Endodermal cell (in vitro differentiated cells): ENCODE measurements at regions not wholly inside any gene's neighbourhood (a gene's known extent, or its start where the extent isn't known, plus 50 kb on each side); places are given as distances from the start of the nearest gene placed in this dataset.

Experiments used
- DNase-seq: peaks from one replicate; pipeline ENCODE4 v3.0.0-alpha.2; 2017
- H3K27ac ChIP-seq: 2 replicates; pipeline ENCODE4 v1.5.1; 2013; ENCODE audit warnings: mild to moderate bottlenecking, low read depth, low read length, moderate library complexity
- H3K27me3 ChIP-seq: 2 replicates; pipeline ENCODE4 v1.6.1; 2013; ENCODE audit warnings: mild to moderate bottlenecking, low read length, moderate library complexity; ENCODE audit not compliant: insufficient read depth, control insufficient read depth, poor library complexity, severe bottlenecking
- H3K36me3 ChIP-seq: 2 replicates; pipeline ENCODE4 v1.7.0; 2013; ENCODE audit warnings: mild to moderate bottlenecking, low read length, moderate library complexity; ENCODE audit not compliant: control insufficient read depth, insufficient read depth
- H3K4me1 ChIP-seq: one replicate; pipeline ENCODE4 v1.7.0; 2013; ENCODE audit warnings: low read length; ENCODE audit not compliant: control insufficient read depth, insufficient read depth
- H3K4me3 ChIP-seq: 2 replicates; pipeline ENCODE4 v1.5.1; 2013; ENCODE audit warnings: mild to moderate bottlenecking, low read length, moderate library complexity
- H3K9ac ChIP-seq: 2 replicates; pipeline ENCODE4 v1.6.1; 2013; ENCODE audit warnings: mild to moderate bottlenecking, low read length, moderate library complexity; ENCODE audit not compliant: poor library complexity, severe bottlenecking; ENCODE audit errors: extremely low read depth
- H3K9me3 ChIP-seq: 2 replicates; pipeline ENCODE4 v1.6.1; 2013; ENCODE audit warnings: mild to moderate bottlenecking, low read length, moderate library complexity; ENCODE audit not compliant: control insufficient read depth
- H3K27ac Mint-ChIP-seq: 2 replicates; pipeline ENCODE4 v1.8.0; 2020; ENCODE audit warnings: mixed read lengths
- H3K27me3 Mint-ChIP-seq: 2 replicates; pipeline ENCODE4 v1.8.0; 2021; ENCODE audit warnings: mild to moderate bottlenecking, mixed read lengths; ENCODE audit not compliant: insufficient read depth
- H3K36me3 Mint-ChIP-seq: 2 replicates; pipeline ENCODE4 v1.8.0; 2020; ENCODE audit warnings: low read depth, mixed read lengths
- H3K4me1 Mint-ChIP-seq: 2 replicates; pipeline ENCODE4 v1.8.0; 2020; ENCODE audit warnings: mixed read lengths
- H3K4me3 Mint-ChIP-seq: 2 replicates; pipeline ENCODE4 v1.8.0; 2020; ENCODE audit warnings: mild to moderate bottlenecking, moderate library complexity, mixed read lengths
- H3K9me3 Mint-ChIP-seq: 2 replicates; pipeline ENCODE4 v1.8.0; 2020; ENCODE audit warnings: mild to moderate bottlenecking, mixed read lengths
- CTCF ChIP-seq: fragments of 200-600 bp; sonication (generic); conservative IDR thresholded peaks from 2 replicates; pipeline ENCODE4 v1.5.0; 2021; ENCODE audit warnings: antibody characterized with exemption, mild to moderate bottlenecking
- WGBS, 2 experiments: methylation state at CpG; one replicate each; pipeline versions ENCODE4 v1.1.5 to v1.1.7; 2013; ENCODE audit warnings: missing lambda C conversion rate in 2 of 2, mixed read lengths in 1 of 2; ENCODE audit not compliant: insufficient coverage in 1 of 2, insufficient read length in 1 of 2; 5-methylcytosine and 5-hydroxymethylcytosine counted together

GRCh38 chr3:66642019-66642418 is 141.2 kb upstream of the LRIG1 start:
- H3K36me3 Mint-ChIP-seq = no peaks in the 10 kb centered on the region

GRCh38 chr3:66642484-66642883 is 141.7 kb upstream of the LRIG1 start:
- Mint-ChIP-seq H3K4me3 (no peak overlapping the region), H3K4me1 (peaks cover 2% of the 10 kb centered on the region), H3K27me3 (no peaks in the 10 kb centered on the region), H3K9me3 (no peaks in the 10 kb centered on the region), H3K36me3 (no peaks in the 10 kb centered on the region), H3K27ac (no peak overlapping the region)
- Histone ChIP-seq H3K4me3 (no peak overlapping the region), H3K9ac (no peak overlapping the region), H3K27ac (no peak overlapping the region), H3K36me3 (no peaks in the 10 kb centered on the region), H3K4me1 (no peaks in the 10 kb centered on the region), H3K9me3 (no peaks in the 10 kb centered on the region), H3K27me3 (no peaks in the 10 kb centered on the region)
- 85 to 88% methylated on average over 3 of the region's 3 CpGs for WGBS, 2 experiments
- no peak for DNase-seq
- no peak for TF ChIP-seq CTCF

More at GRCh38 chr3:66642019-66642418, 141.2 kb upstream of the LRIG1 start:
- H3K27ac ChIP-seq = no peak overlapping the region
- H3K27me3 ChIP-seq = no peaks in the 10 kb centered on the region
- no peaks in the 10 kb centered on the region for H3K9me3 ChIP-seq
- WGBS, 2 experiments = 98% methylated on average over 3 of the region's 4 CpGs; no CpG with 5 or more reads in 1 of the 2 experiments
- no peak overlapping the region for H3K9ac ChIP-seq
- Mint-ChIP-seq H3K4me3 (no peak overlapping the region), H3K27ac (no peak overlapping the region), H3K4me1 (peaks cover 2% of the 10 kb centered on the region), H3K9me3 (no peaks in the 10 kb centered on the region), H3K27me3 (no peaks in the 10 kb centered on the region)
- TF ChIP-seq CTCF = no peak
- no peaks in the 10 kb centered on the region for H3K36me3 ChIP-seq
- no peak for DNase-seq
- no peaks in the 10 kb centered on the region for H3K4me1 ChIP-seq
- no peak overlapping the region for H3K4me3 ChIP-seq

- Mint-ChIP-seq H3K4me1 (no peaks in the 10 kb centered on the region), H3K27ac (no peak overlapping the region)
Observed at GRCh38 chr3:66644549-66644948, 143.7 kb upstream of the LRIG1 start.

More at GRCh38 chr3:66644549-66644948, 143.7 kb upstream of the LRIG1 start:
- H3K9me3 Mint-ChIP-seq = no peaks in the 10 kb centered on the region
- H3K27me3 Mint-ChIP-seq = no peaks in the 10 kb centered on the region
- H3K36me3 Mint-ChIP-seq = no peaks in the 10 kb centered on the region
- Histone ChIP-seq H3K36me3 (no peaks in the 10 kb centered on the region), H3K9me3 (no peaks in the 10 kb centered on the region), H3K27me3 (no peaks in the 10 kb centered on the region), H3K4me1 (no peaks in the 10 kb centered on the region), H3K4me3 (no peak overlapping the region), H3K27ac (no peak overlapping the region), H3K9ac (no peak overlapping the region)
- H3K4me3 Mint-ChIP-seq = no peak overlapping the region
- DNase-seq = no peak
- TF ChIP-seq CTCF = no peak
